BJ (cell line): ENCODE measurements at regions not wholly inside any gene's neighbourhood (a gene's known extent, or its start where the extent isn't known, plus 50 kb on each side); places are given as distances from the start of the nearest gene placed in this dataset.

ENCODE experiments used
- CTCF ChIA-PET: fragments of 350-600 bp; formaldehyde crosslinking; extraction: SDS; loops from one replicate; lab custom pipeline; 2021; ENCODE audit warnings: antibody characterized with exemption, inconsistent platforms; lab: Yijun Ruan, JAX
- POLR2A ChIA-PET: fragments of 300-600 bp; sonication (Branson Sonifier 250); formaldehyde crosslinking; extraction: SDS; loops from one replicate; lab custom pipeline; 2021; ENCODE audit warnings: antibody characterized with exemption; lab: Charles Lee
- DNase-seq: peaks from one replicate; pipeline ENCODE4 v3.0.0-alpha.2; 2011; ENCODE audit warnings: low read depth
- H3K27me3 ChIP-seq: 2 replicates; pipeline ENCODE4 v1.6.0; 2011; ENCODE audit warnings: low read length; ENCODE audit not compliant: control insufficient read depth, insufficient read depth
- H3K36me3 ChIP-seq: 2 replicates; pipeline ENCODE4 v1.5.1; 2011; ENCODE audit warnings: low read length; ENCODE audit not compliant: control insufficient read depth, insufficient read depth
- H3K4me3 ChIP-seq: 2 replicates; pipeline ENCODE4 v1.5.1; 2011; ENCODE audit warnings: low read depth, mild to moderate bottlenecking, control low read depth, low read length
- TF ChIP-seq, protein P1 (sequence below): IDR thresholded peaks from 2 replicates; pipeline ENCODE4 v1.5.1; 2011; ENCODE audit warnings: low read depth, mild to moderate bottlenecking, control low read depth, inconsistent platforms, low read length, moderate library complexity; ENCODE audit not compliant: insufficient read depth

DNA sequence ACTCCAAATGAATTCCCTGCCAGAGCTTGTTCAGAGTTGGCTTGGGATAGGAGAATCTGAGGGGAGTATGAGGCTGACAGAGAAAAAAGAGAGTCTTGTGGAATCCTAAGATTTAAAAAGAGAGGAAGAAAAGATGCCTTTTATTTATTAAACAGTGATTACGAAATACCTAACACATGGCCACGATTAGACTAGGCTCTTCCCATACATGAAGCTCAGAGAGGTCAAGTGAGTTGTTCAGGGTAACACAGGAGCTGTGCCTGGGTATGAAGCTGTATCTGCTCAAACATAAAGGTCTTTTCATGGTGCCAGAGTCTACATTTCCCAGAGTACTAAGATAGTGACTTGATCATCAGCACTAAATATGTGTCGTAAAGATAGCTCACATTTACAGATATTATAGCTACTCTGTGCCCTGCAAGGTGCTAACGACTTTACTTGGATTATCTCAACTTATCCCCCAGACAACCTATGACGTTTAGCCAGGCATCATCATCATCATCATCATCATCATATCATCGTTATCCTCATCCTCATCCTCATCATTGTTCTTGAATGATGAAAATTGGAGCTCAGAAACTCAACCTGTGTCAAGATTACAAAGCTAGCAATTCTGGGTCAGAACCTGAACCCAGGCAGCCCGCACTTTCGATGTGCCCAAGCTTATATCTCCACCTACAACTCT, 500.8 kb downstream of the NPIPA7 start:
- H3K36me3 ChIP-seq = no peaks in the 10 kb centered on the region
- TF ChIP-seq, protein P1, sequence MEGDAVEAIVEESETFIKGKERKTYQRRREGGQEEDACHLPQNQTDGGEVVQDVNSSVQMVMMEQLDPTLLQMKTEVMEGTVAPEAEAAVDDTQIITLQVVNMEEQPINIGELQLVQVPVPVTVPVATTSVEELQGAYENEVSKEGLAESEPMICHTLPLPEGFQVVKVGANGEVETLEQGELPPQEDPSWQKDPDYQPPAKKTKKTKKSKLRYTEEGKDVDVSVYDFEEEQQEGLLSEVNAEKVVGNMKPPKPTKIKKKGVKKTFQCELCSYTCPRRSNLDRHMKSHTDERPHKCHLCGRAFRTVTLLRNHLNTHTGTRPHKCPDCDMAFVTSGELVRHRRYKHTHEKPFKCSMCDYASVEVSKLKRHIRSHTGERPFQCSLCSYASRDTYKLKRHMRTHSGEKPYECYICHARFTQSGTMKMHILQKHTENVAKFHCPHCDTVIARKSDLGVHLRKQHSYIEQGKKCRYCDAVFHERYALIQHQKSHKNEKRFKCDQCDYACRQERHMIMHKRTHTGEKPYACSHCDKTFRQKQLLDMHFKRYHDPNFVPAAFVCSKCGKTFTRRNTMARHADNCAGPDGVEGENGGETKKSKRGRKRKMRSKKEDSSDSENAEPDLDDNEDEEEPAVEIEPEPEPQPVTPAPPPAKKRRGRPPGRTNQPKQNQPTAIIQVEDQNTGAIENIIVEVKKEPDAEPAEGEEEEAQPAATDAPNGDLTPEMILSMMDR = no peak
- CTCF ChIA-PET = interaction anchor here (0.8 to 0.9 kb wide), 2 partner anchors 11 to 18 kb away, joined by 3 to 4 read pairs; no protein-coding TSS in a partner anchor
- POLR2A ChIA-PET = no interaction called here
- H3K4me3 ChIP-seq = no peak overlapping the region
- no peak for DNase-seq
- no peaks in the 10 kb centered on the region for H3K27me3 ChIP-seq

DNA sequence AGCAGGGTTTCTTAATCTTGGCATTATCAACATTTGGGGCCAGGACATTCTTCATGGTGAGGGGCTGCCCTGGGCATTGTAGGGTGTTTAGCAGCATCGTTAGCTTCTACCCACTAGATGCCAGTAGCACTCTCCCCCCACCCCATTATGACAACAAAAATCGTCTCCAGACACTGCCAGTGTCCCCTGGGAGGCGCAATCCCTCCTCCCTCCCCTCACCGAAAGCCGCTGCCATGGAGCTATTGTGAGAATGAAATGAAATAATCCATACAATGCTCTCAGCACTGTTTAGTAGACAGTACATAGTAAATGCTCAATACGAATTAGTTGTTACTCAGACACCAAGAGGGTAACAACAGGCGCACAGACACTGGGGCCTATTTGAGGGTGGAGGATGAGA, 502.9 kb downstream of the NPIPA7 start:
- no peak overlapping the region for H3K4me3 ChIP-seq
- DNase-seq = no peak
- H3K36me3 ChIP-seq = no peaks in the 10 kb centered on the region
- H3K27me3 ChIP-seq = no peaks in the 10 kb centered on the region
- CTCF ChIA-PET = no interaction called here
- TF ChIP-seq, protein P1 = no peak
- POLR2A ChIA-PET = no interaction called here

DNA sequence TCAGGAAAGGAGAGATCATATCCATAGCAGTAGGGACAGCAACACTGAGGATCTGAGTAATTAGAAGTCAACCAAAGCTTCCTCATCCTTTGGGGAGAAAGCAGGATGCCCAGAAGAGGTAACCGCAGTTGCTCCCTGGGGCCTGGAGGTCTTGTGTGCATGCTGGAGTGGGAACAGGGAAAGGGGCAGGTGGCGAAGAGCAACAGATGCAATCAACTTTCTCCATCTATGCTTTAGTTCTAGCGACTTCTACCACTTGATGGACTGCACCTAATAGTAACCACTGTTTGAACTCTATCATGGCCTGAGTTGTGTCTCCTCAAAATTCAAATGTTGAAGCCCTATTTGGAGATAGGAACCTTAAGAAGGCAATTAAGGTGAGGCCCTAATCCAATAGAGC, 503.8 kb downstream of the NPIPA7 start:
- TF ChIP-seq, protein P1 = no peak
- DNase-seq = no peak
- ChIA-PET POLR2A (no interaction called here), CTCF (no interaction called here)
- H3K27me3 ChIP-seq = no peaks in the 10 kb centered on the region
- no peak overlapping the region for H3K4me3 ChIP-seq
- H3K36me3 ChIP-seq = no peaks in the 10 kb centered on the region

DNA sequence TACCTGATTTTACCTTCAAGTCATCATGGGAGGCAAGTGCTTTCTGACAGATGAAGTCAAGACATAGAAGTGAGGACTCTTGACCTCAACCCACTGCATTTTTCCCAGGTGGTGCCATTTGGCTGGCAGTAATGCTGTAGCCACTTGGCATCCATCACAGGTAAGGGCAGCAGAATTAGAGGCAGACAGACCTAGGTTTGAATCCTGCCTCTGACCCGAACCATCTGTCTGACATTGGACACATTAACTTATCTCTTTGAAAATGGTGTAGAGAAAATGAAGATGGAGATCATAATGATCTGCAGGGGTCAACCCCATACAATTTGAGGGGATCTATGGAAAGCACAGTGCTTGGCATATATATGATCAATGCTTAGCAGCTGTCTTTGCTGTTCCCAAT, 505.5 kb downstream of the NPIPA7 start:
- DNase-seq = no peak
- no peaks in the 10 kb centered on the region for H3K27me3 ChIP-seq
- TF ChIP-seq, protein P1 = no peak
- no peaks in the 10 kb centered on the region for H3K36me3 ChIP-seq
- ChIA-PET CTCF (no interaction called here), POLR2A (no interaction called here)
- H3K4me3 ChIP-seq = no peak overlapping the region

DNA sequence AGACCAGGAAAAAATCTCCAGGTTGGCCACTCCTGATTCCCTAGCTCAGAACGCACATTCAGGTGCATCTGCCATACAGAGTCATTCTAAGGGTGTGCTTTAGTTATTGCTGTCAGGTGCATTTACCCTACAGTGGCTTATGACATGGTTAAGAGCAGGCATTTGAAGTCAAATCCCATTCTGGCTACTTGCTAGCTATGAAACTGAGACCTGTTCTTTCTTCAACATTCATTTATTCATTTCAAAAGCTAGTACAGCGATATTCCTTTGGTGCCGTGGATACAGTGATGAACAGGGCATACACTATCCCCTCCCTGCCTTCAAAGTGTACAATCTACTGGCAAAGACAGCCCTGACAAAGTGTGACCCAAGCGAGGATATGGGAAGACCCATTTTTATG, 508.3 kb downstream of the NPIPA7 start:
- H3K36me3 ChIP-seq = no peaks in the 10 kb centered on the region
- TF ChIP-seq, protein P1 = no peak
- ChIA-PET POLR2A (no interaction called here), CTCF (no interaction called here)
- no peak for DNase-seq
- H3K4me3 ChIP-seq = no peak overlapping the region
- no peaks in the 10 kb centered on the region for H3K27me3 ChIP-seq
